HG03520 (cell line): ENCODE measurements at regions not wholly inside any gene's neighbourhood (a gene's known extent, or its start where the extent isn't known, plus 50 kb on each side); places are given as distances from the start of the nearest gene placed in this dataset.
A peak's percentile ranks its signal among the peaks of the same experiment; 100 is the strongest.

ENCODE experiments used
- ATAC-seq: cut with Tn5 transposase; IDR thresholded peaks from one replicate; pipeline ENCODE4 v1.9.1; 2021; ENCODE audit warnings: mild to moderate bottlenecking, moderate library complexity; ENCODE audit not compliant: unreplicated experiment

DNA sequence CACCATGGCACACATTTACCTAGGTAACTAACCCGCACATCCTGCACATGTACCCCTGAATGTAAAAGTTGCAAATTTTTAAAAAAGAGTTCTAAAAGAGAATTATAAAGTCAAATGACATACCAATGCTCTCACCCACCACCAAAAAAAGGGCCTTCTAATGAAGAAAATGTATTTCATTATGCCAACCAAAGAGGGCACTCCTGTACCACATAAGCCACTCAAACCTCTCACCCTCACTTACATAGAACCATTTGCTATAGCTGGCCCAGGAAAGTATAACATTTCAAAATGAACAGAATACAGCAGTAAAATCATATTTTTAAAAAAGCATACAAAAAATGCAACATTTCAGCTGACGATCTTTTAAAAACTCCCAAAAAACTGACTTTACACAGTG is 241.5 kb upstream of the PKDCC start:
- no peak for ATAC-seq

GRCh38 chr2:41821167-41821566 is 226.7 kb upstream of the PKDCC start:
- ATAC-seq = no peak

DNA sequence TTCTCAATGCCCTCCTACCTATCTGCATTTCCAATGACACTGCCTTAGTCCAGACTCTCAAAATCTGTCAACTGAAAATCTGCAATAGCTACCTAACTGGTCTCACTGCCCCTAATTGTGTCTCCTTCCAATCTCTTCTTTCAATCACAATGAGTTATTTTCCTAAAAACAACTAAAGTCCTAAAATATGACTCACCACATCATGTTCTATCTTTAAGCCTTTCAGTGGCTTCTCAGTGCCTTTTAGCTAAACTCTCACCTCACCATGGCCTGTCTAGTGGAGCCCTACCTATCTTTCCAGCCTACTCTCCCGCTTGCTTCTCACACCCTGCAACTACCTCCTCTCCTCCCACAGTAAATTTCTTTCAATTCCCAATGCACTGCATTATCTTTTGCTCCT is 220.9 kb upstream of the PKDCC start:
- no peak for ATAC-seq

- ATAC-seq = no peak
Measured at GRCh38 chr2:41827354-41827971, 220.4 kb upstream of the PKDCC start.

- ATAC-seq = no peak
Measured at GRCh38 chr2:41828052-41828643, 219.7 kb upstream of the PKDCC start.

GRCh38 chr2:41829052-41829451 is 218.8 kb upstream of the PKDCC start:
- ATAC-seq = no peak

DNA sequence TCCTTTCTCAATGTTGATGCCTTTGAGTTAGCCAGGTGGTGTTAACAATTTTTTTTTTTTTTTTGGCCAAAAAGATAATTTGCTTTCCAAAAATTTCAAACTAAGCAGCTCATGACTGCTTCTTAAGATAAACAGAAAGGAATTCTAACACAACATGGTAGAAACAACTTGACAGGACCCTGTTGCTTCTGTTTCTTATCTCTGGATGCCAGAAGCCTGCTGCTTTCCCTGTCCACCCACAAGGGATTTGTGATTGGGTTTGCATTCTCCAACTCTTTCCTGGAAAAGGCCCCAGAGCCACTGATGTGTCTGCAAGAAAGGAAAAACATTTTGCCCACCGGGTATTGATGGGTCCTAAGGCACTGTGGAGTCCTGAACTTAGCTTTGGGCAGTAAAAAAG is 217.2 kb upstream of the PKDCC start:
- ATAC-seq = no peak

- ATAC-seq = no peak
Measured at GRCh38 chr2:41832218-41832617, 215.6 kb upstream of the PKDCC start.

GRCh38 chr2:41835401-41835800 is 212.4 kb upstream of the PKDCC start:
- no peak for ATAC-seq

DNA sequence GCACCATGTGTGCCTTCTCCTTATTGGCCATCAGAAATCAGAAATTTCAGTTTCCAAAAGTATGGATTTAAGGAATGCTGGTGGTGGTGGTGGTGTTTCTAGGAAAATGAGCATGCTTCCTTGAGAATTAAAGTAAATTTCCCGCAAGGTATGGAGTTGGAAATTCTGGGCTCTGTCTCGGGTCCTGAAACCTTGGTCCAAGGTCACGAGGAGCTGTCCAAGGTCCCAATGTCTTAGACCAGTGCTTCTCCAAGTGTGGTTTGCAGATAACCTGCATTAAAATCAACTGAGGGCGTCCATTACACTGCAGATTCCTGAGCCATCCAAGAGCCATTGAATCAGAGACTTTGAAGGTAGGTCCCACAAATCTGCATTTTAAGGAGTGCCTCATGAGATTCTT is 210.9 kb upstream of the PKDCC start:
- no peak for ATAC-seq

DNA sequence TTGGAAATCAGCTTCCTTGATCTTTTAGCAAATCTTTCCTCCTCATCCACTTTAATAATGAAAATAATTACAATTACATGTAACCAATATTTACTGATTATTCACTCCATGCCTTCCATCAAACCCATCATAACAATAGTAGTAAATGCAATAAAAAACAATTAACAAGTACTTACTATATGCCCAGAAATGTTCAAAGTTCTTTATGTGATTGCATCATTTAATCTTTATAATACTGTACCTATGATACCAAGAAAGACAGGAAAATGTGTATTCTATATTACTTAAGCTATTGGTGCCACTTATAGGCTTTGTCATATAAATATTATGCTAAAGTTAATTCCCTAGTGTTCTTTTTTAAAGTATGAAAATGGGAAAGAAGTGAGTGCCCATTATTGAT is 210.2 kb upstream of the PKDCC start:
- no peak for ATAC-seq

GRCh38 chr2:41840702-41841551 is 206.9 kb upstream of the PKDCC start:
- peak; percentile 100 for ATAC-seq

- no peak for ATAC-seq
Measured at GRCh38 chr2:41846962-41847361, 200.9 kb upstream of the PKDCC start.

DNA sequence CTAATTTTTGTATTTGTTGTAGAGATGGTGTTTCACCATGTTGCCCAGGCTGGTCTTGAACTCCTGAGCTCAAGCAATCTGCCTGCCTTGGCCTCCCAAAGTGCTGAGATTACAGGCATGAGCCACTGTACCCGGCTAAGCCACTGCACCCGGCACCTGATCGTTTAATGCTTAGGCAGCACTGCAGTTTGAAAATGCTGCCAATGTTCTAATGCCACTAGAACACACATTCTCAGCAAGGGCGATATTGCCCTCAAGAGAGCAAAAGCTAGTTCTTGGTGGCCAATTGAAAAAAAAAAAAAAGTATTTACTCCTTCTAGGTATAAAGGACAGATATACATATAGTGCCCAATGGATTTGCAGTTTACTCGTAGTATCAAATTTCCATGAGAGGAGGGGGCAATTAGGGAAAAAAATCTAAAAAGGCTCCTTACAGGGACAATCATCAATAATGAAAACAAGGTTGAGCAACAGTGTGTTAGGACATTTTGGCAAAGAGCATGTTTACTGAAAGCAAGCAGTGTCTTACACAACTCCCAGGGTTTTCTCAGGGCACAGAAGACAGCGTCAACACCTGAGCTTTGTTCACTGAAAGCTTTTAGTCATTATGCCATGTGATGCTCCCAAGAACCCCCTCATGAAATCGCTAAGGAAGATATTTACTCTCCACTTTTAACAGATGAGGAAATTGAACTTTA is 199.9 kb upstream of the PKDCC start:
- no peak for ATAC-seq

DNA sequence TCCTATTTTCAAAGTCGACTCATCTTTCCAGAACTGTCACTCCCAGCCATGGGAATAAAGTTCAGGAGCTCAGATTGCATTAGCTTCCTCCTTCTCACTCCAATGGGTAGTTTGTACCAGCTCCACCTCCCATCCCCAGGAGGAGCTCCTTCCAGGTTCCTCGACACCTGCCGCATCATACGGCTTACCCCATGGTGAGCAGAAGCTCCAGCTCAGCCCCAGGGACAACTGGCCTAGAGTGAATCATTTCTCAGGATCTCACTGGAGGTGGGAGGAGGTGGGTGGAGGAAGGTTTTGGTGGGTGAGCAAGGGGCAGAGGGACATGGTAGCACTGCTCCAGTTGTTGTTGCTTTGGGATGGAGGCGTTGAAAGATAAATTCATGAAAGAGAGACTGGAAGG is 196.3 kb upstream of the PKDCC start:
- ATAC-seq = no peak

GRCh38 chr2:41853427-41854191 is 194.2 kb upstream of the PKDCC start:
- ATAC-seq = no peak

GRCh38 chr2:41854227-41854626 is 193.6 kb upstream of the PKDCC start:
- ATAC-seq = no peak

GRCh38 chr2:41856946-41857345 is 190.9 kb upstream of the PKDCC start:
- no peak for ATAC-seq

DNA sequence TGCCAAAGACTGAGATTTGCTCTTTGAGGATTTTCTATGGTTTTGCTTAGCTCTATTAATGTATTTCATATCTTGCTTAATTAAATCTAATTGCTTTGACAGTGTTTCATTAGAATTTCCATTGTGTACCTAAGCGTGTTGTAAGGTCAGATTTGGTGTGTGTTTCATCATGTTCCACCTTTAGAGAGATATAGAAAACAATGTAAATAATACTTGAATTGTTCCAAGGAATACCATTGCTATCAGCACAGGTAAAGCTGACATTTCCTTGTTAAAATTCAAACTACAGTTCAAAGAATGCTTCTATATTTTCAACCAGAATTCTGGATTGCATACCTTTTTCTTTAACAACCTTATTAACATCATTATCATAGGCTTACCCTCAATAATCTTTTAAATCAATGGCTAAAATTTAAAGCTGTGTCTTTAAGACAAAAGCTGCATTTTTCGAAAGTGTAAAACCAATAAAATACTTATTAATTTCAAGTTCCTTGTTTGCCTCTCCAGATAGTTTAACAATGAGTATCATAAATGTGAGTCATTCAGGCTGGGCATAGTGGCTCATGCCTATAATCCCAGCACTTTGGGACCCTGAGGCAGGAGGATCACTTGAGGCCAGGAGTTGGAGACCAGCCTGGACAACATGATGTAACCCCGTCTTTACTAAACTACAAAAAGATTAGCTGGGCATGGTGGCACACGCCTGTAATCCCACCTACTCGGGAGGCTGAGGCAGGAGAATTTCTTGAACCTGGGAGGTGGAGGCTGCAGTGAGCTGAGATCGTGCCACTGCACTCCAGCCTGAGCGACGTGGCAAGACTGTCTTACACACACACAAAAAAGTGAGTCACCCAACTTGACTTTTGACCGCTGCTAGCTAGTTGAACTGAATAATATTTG is 188.0 kb upstream of the PKDCC start:
- ATAC-seq = no peak

GRCh38 chr2:41863062-41863461 is 184.8 kb upstream of the PKDCC start:
- ATAC-seq = no peak
